22Rv1 (cell line): ENCODE measurements at regions not wholly inside any gene's neighbourhood (a gene's known extent, or its start where the extent isn't known, plus 50 kb on each side); places are given as distances from the start of the nearest gene placed in this dataset.

ENCODE experiments used
- H3K27ac ChIP-seq: fragments of 450-650 bp; 2 replicates; pipeline ENCODE4 v1.5.1; 2017
- ZFX ChIP-seq: fragments of 450-650 bp; IDR thresholded peaks from 2 replicates; pipeline ENCODE4 v1.6.1; 2017; ENCODE audit warnings: antibody characterized with exemption, borderline replicate concordance
- TF ChIP-seq, protein P1 (sequence below): fragments of 450-650 bp; IDR thresholded peaks from 2 replicates; pipeline ENCODE4 v1.5.1; 2017; ENCODE audit warnings: mild to moderate bottlenecking

DNA sequence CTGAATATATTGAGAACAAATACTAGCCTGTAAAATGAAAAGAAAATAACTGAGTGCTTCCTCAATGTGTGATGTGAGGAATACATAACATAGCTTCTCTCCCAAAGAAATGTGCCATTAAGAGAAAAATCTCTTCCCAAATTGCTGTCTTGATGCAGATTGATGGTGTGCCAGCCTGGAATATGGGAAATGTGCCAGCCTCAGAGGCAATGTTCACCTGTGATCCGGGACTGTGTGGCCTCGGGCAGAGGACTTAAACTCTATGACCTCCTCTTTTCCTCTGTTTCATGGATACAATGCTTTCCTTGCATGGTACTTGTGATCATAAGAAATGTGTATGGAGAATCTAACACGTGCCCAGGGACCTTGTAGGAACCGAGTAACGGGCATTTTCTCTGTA, 370.9 kb downstream of the DIRAS2 start:
- no peak overlapping the region for H3K27ac ChIP-seq
- TF ChIP-seq, protein P1, sequence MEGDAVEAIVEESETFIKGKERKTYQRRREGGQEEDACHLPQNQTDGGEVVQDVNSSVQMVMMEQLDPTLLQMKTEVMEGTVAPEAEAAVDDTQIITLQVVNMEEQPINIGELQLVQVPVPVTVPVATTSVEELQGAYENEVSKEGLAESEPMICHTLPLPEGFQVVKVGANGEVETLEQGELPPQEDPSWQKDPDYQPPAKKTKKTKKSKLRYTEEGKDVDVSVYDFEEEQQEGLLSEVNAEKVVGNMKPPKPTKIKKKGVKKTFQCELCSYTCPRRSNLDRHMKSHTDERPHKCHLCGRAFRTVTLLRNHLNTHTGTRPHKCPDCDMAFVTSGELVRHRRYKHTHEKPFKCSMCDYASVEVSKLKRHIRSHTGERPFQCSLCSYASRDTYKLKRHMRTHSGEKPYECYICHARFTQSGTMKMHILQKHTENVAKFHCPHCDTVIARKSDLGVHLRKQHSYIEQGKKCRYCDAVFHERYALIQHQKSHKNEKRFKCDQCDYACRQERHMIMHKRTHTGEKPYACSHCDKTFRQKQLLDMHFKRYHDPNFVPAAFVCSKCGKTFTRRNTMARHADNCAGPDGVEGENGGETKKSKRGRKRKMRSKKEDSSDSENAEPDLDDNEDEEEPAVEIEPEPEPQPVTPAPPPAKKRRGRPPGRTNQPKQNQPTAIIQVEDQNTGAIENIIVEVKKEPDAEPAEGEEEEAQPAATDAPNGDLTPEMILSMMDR, result no peak
- TF ChIP-seq ZFX, result no peak

DNA sequence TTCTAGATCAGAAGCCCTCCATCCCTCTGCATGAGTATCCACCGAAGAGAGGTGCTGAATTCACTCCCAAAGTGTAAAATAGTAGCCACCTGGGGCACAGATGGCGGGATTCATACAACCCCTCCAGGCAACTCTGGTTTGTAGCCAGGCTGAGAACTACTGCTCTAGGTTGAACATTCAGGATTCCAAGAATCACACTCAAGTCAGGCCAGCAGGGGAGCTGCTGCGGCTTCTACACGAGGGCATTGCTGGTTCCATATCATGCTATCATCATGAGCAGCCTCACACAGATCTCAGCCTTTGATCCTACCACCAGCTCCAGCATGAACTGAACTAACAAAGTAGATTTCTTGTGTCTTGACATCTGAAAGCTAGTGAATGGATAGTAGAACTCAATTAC, 367.9 kb downstream of the DIRAS2 start:
- H3K27ac ChIP-seq, result no peak overlapping the region
- no peak for TF ChIP-seq ZFX
- TF ChIP-seq, protein P1, result 0 out of 2 replicates have a peak, but pooled peaks have one; percentile 11

DNA sequence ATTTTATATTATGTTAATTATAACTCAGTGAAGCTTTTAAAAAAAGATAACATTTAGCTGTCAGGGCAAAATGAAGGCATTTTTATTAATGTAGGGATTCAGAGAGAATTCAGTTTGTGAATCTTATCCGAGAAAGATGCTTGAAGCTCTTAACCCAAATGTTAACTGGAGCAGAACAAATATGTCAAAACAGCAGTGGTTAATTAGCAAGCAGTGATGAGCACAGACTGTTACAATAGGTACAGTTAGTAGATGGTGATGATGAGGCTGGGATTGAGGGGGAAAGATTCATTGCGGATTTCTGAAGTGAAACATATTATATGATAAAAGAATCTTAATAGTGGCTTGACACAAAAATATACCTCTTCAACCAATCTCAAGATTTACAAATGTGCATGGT, 356.7 kb downstream of the DIRAS2 start:
- TF ChIP-seq, protein P1, result no peak
- no peak for TF ChIP-seq ZFX
- no peak overlapping the region for H3K27ac ChIP-seq

DNA sequence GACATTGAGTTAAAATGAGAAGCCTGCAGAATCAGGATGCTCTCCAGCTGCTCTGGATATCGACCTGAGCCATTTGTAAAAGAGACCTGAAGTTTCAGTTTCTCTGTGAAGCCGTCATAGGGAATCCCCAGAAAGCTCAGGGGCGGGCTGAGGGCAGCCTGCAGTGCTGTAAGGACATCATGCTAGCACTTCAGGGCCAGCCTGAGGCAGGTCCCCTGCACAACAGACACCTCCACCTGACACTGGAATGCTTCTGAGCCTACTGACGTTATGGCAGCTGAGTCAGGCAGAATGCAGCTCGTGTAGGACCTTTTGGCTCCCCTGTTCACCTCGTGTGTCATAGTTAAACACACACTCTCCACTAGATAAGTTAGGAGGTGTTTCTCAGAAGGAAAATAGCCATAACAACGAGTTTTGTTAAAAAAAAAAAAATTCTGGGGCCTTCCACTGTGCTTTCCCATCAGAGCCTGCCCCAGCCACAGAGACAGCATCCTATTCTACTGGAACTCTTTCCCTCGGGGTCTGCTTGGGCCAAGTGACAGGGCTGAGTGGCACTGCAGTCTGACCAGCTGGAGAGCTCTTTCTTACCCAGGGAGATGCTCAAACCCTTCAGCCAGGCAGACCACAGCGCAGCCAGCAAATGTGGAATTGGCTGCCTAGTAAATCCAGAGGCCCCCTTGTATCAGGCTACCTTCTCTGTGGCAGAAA, 354.9 kb downstream of the DIRAS2 start:
- TF ChIP-seq, protein P1, result no peak
- TF ChIP-seq ZFX, result no peak
- H3K27ac ChIP-seq, result no peak overlapping the region

DNA sequence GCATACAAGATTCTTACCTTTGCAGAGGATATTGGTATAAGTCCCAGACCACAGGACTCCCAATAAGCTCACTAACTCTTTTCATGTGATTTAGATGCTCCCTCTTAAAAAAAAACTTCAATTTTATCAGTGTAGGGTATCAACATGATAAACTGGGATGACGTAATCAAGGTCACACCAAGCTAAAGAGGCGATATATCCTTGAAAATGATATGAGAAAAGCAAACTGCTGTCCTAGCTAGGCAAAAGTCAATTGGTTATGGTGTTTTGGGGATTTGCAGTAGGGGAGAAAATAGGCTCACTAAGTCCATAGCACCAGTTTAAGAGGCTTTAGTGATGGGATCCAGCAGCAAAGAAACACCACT, 354.4 kb downstream of the DIRAS2 start:
- no peak overlapping the region for H3K27ac ChIP-seq
- TF ChIP-seq ZFX, result no peak
- TF ChIP-seq, protein P1, result no peak

DNA sequence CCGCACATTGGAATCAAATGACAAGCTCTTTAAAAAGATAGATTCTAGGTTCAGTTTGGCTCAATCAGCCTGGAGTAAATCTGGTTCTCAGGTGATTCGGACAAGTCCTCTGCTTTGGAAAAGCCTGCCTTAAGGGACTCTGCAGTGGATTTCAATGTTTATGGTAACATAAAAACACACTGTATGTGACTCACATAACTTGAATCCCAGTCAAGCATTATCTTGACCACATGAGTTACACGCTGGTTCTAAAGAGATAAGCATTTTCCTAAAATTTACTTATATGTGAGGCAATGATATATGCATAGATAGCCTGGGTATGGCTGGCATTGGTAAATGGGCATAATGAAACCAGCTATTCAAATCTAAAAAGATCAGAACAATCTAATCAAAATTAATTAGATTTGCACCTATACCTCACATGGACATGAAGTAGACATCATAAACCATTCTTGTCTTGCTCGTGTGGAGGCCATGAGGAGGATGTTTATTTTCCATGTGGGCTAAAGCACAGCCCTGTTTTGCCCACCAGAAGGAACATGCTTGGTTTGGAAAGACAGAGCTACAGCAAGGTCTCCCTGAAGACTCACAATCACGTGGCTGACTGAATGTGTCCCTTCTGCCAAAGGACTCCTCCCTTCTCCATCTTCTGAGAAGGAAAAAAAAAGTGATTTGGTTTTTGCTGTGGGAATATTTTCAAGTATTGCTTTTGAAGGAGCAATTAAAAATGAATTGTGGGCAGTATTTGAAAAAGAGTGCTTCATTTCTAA, 351.7 kb downstream of the DIRAS2 start:
- no peak overlapping the region for H3K27ac ChIP-seq
- TF ChIP-seq, protein P1, result no peak
- TF ChIP-seq ZFX, result no peak

DNA sequence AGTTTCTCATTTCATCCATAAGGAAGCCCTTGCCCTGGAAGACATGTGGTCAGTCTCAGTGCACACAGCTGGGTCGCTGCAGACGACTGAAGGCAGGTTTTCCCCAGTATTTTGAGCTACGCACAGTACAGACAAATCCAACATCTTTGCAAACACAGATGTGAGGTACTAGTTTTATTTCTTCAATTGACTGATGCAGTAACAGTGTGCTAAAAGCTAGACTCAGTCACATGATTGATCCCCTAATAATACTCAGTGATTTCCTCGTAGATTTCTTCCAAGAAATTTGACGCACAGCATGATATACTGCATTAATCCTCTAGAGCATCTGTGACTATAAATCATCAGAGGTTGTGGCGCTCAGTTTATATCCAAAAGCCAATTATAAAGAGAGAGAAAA, 346.1 kb downstream of the DIRAS2 start:
- H3K27ac ChIP-seq, result no peak overlapping the region
- no peak for TF ChIP-seq ZFX
- TF ChIP-seq, protein P1, result no peak
